ENCODE measurements at regions not wholly inside any gene's neighbourhood (a gene's known extent, or its start where the extent isn't known, plus 50 kb on each side); places are given as distances from the start of the nearest gene placed in this dataset.

DNA sequence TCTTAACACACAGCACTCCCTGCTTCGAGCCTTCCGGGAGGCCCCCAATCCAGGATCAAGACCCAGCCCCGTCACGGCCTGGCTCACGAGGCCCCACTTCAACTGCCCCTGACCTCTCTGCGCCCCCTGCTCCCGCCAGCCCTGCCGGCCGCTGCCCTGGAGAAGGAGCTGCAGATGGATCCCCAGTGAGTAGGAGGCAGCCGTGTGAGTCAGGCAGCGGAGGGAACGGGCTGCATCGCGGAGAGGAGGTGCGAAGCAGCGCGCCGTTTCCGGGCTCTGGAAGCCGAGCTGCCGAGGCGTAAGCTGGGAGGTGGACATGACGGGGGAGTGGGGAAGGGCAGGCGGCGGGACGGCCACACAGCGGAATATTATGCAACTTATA lies 133.4 kb downstream of the TPRA1 start:
- Histone ChIP-seq H3K27me3 (peaks cover 54% of the 10 kb centered on the region), H3K4me2 (peak overlapping the region; percentile 94)
- DNase-seq (ENCODE audit: low spot score), result peak; percentile 73

GRCh38 chr3:127456471-127457093 lies 134.0 kb downstream of the TPRA1 start:
- no peak overlapping the region for H3K9ac ChIP-seq
- peak overlapping the region; percentile 94 for H3K4me2 ChIP-seq
- no peaks in the 10 kb centered on the region for H3K9me3 Mint-ChIP-seq
- H4K20me1 ChIP-seq (ENCODE audit: low read depth), result peaks cover 12% of the 10 kb centered on the region
- H3K4me1 Mint-ChIP-seq, result peaks cover 45% of the 10 kb centered on the region
- H3K27me3 Mint-ChIP-seq (ENCODE audit: insufficient read depth, low read depth), result peaks cover 42% of the 10 kb centered on the region
- H3K27ac Mint-ChIP-seq, result no peak overlapping the region
- peaks cover 2% of the 10 kb centered on the region for H3K36me3 Mint-ChIP-seq
- H3K4me3 ChIP-seq, result peak overlapping the region; percentile 55
- H3K27me3 ChIP-seq, result peaks cover 54% of the 10 kb centered on the region
- peaks cover 44% of the 10 kb centered on the region for H3K4me1 ChIP-seq
- H3K79me2 ChIP-seq (ENCODE audit: low read depth), result no peaks in the 10 kb centered on the region
- peaks cover 32% of the 10 kb centered on the region for H3F3A ChIP-seq (ENCODE audit: low read depth)
- no peaks in the 10 kb centered on the region for H3K9me3 ChIP-seq (ENCODE audit: low read depth)
- H3K27ac ChIP-seq, result no peak overlapping the region
- H2AFZ ChIP-seq (replicated peaks), result no peak overlapping the region
- no peak overlapping the region for H3K4me3 Mint-ChIP-seq
- TF ChIP-seq EZH2phosphoT487 (IDR thresholded peaks at IDR 0.05), result no peak
- TF ChIP-seq EZH2 (IDR thresholded peaks at IDR 0.05), result peak; percentile 30
- no peaks in the 10 kb centered on the region for H3K36me3 ChIP-seq
- DNase-seq (ENCODE audit: low spot score), result no peak

More for the DNA sequence above, 133.4 kb downstream of the TPRA1 start:
- Mint-ChIP-seq H3K27ac (no peak overlapping the region), H3K27me3 (ENCODE audit: insufficient read depth, low read depth) (peaks cover 39% of the 10 kb centered on the region), H3K4me1 (peaks cover 45% of the 10 kb centered on the region), H3K4me3 (no peak overlapping the region), H3K36me3 (peaks cover 2% of the 10 kb centered on the region), H3K9me3 (no peaks in the 10 kb centered on the region)
- no peaks in the 10 kb centered on the region for H3K79me2 ChIP-seq (ENCODE audit: low read depth)
- H3K36me3 ChIP-seq, result no peaks in the 10 kb centered on the region
- peaks cover 44% of the 10 kb centered on the region for H3K4me1 ChIP-seq
- H2AFZ ChIP-seq (replicated peaks), result no peak overlapping the region
- H3K4me3 ChIP-seq, result no peak overlapping the region
- TF ChIP-seq EZH2phosphoT487 (IDR thresholded peaks at IDR 0.05) (no peak), EZH2 (IDR thresholded peaks at IDR 0.05) (no peak), CTCF (IDR thresholded peaks at IDR 0.05) (no peak)
- H3K9me3 ChIP-seq (ENCODE audit: low read depth), result no peaks in the 10 kb centered on the region
- H3K9ac ChIP-seq, result no peak overlapping the region
- H3F3A ChIP-seq (ENCODE audit: low read depth), result peaks cover 37% of the 10 kb centered on the region
- no peak overlapping the region for H3K27ac ChIP-seq
- peaks cover 17% of the 10 kb centered on the region for H4K20me1 ChIP-seq (ENCODE audit: low read depth)

DNA sequence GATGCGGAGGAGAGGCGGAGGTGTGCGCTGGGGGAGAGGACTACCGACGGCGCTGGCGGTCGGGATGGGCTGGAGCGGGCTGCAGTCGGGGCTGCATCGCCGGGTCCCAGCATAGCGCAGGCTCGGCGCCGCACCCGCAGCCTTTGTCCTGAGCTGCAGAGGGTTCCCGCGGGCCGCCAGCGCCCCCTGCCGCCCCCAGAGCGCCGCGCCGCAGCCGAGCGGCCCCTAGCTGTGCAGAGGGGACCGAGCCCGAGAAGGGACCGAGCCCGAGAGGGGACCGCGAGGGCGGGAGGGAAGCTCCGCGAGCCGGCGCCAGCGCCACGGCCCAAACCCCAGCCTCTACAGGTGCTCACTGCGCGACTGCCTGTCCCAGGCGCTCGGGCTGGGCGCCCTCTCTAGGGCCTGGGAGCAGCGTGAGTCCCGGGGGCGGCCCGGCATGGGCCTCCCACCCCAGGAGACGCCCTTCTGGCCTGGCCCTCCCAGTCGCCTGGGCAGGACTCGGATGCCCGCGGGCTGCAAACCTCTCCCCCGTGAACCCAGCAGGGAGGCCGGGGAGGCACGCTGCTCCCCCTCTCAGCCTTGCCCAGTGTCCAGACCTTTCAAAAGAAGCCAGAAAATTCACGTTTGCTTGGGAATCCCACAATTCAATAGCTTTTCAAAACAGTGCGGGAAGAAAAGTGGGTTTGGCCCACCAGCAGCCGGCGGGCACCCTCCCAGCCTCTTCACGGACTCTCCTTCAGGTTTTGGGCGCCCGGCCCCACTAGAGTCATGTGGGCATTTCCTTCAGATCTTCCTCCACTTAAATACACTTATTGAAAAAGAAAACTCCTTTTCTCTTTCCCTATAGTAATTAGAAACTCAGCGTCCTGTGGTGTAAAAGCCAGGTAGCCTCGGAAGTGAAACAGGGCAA lies 134.7 kb downstream of the TPRA1 start:
- H3K27ac Mint-ChIP-seq, result no peak overlapping the region
- no peak overlapping the region for H3K9ac ChIP-seq

More for the DNA sequence above, 134.7 kb downstream of the TPRA1 start:
- peaks cover 46% of the 10 kb centered on the region for H3K27me3 Mint-ChIP-seq (ENCODE audit: insufficient read depth, low read depth)
- no peaks in the 10 kb centered on the region for H3K79me2 ChIP-seq (ENCODE audit: low read depth)
- peaks cover 7% of the 10 kb centered on the region for H4K20me1 ChIP-seq (ENCODE audit: low read depth)
- peak; percentile 21 for TF ChIP-seq EZH2 (IDR thresholded peaks at IDR 0.05)
- peak; percentile 91 for TF ChIP-seq CTCF (IDR thresholded peaks at IDR 0.05)
- TF ChIP-seq EZH2phosphoT487 (IDR thresholded peaks at IDR 0.05), result no peak
- peak overlapping the region; percentile 83 for H2AFZ ChIP-seq (replicated peaks)
- DNase-seq (ENCODE audit: low spot score), result peak; percentile 95
- H3K9me3 Mint-ChIP-seq, result no peaks in the 10 kb centered on the region
- H3K4me1 ChIP-seq, result peaks cover 37% of the 10 kb centered on the region
- peak overlapping the region; percentile 94 for H3K4me2 ChIP-seq
- H3K27ac ChIP-seq, result no peak overlapping the region
- peaks cover 42% of the 10 kb centered on the region for H3K4me1 Mint-ChIP-seq
- H3K9me3 ChIP-seq (ENCODE audit: low read depth), result no peaks in the 10 kb centered on the region
- peaks cover 54% of the 10 kb centered on the region for H3K27me3 ChIP-seq
- H3K36me3 Mint-ChIP-seq, result peaks cover 2% of the 10 kb centered on the region
- peak overlapping the region; percentile 55 for H3K4me3 ChIP-seq
- peak overlapping the region; percentile 69 for H3K4me3 Mint-ChIP-seq
- H3F3A ChIP-seq (ENCODE audit: low read depth), result peaks cover 24% of the 10 kb centered on the region
- no peaks in the 10 kb centered on the region for H3K36me3 ChIP-seq
